HepG2 (cell line): ENCODE measurements at regions not wholly inside any gene's neighbourhood (a gene's known extent, or its start where the extent isn't known, plus 50 kb on each side); places are given as distances from the start of the nearest gene placed in this dataset.

Experiments used
- ATAC-seq: fragments of 200-7000 bp; cut with Tn5 transposase; 3 replicates; pipeline ENCODE4 v1.9.1; 2020; ENCODE audit warnings: mild to moderate bottlenecking, moderate library complexity
- BruUV-seq: library from RNA; stranded (reverse); fragments of 400-500 nt; replicated peaks from 2 replicates; lab custom pipeline; 2021; lab: Mats Ljungman, UMichigan
- CTCF ChIA-PET: fragments of 300-600 bp; formaldehyde crosslinking; extraction: SDS; loops from one replicate; lab custom pipeline; 2021; ENCODE audit warnings: low total read pairs, inconsistent platforms, low intra/inter-chr PET ratio; lab: Yijun Ruan, JAX
- POLR2A ChIA-PET: fragments of 350-600 bp; sonication (Branson Sonifier 250); formaldehyde crosslinking; loops from one replicate; lab custom pipeline; 2020; ENCODE audit warnings: antibody characterized with exemption, inconsistent platforms; lab: Yijun Ruan, JAX
- DNase-seq: peaks from one replicate; pipeline ENCODE4 v3.0.0-alpha.2; 2015; ENCODE audit warnings: low spot score
- FAIRE-seq: peaks from 3 replicates; lab custom pipeline; 2011; peaks lifted over from hg19 to GRCh38; lab: Jason Lieb, UNC
- H2AFZ ChIP-seq: one replicate; pipeline ENCODE4 v1.6.1; 2011; ENCODE audit warnings: low read length, inconsistent platforms
- H3K27ac ChIP-seq: fragments of 300-600 bp; 3 replicates; pipeline ENCODE4 v1.8.0; 2011; ENCODE audit warnings: mixed run types, mild to moderate bottlenecking, mixed read lengths, low read length, inconsistent platforms; ENCODE audit not compliant: insufficient read depth; ENCODE audit errors: extremely low read length
- H3K27me3 ChIP-seq, 2 experiments: fragments of 200-600 bp in 1 of 2; 2 replicates in 1 of 2; 3 replicates in 1 of 2; pipeline versions ENCODE4 v1.6.0 to v1.8.0; 2011; ENCODE audit warnings: low read length in 2 of 2, mild to moderate bottlenecking in 2 of 2, moderate library complexity in 2 of 2, inconsistent platforms in 1 of 2; ENCODE audit not compliant: insufficient read depth in 2 of 2, control insufficient read depth in 1 of 2
- H3K36me3 ChIP-seq, 2 experiments: fragments of 200-600 bp in 1 of 2; replicated peaks in 1 of 2; 2 replicates in 1 of 2; 3 replicates in 1 of 2; pipeline versions ENCODE4 v1.5.1 to v1.8.0; 2011; ENCODE audit warnings: low read length in 2 of 2, inconsistent platforms in 1 of 2; ENCODE audit not compliant: insufficient read depth in 2 of 2, control insufficient read depth in 1 of 2
- H3K4me1 ChIP-seq: 2 replicates; pipeline ENCODE4 v1.5.1; 2012; ENCODE audit warnings: low read length, inconsistent platforms; ENCODE audit not compliant: insufficient read depth
- H3K4me2 ChIP-seq: 2 replicates; pipeline ENCODE4 v1.6.0; 2011; ENCODE audit warnings: low read depth, low read length, inconsistent platforms
- H3K4me3 ChIP-seq, 3 experiments: fragments of 200-600 bp in 1 of 3; sonication (generic), shearing (Covaris generic) in 1 of 3; replicated peaks in 1 of 3; 2 replicates each; pipeline ENCODE4 v1.5.1; 2011 to 2016; ENCODE audit warnings: low read length in 3 of 3, inconsistent platforms in 2 of 3, low read depth in 2 of 3, mild to moderate bottlenecking in 2 of 3, control low read depth in 1 of 3, mixed read lengths in 1 of 3; ENCODE audit not compliant: insufficient read depth in 1 of 3
- H3K79me2 ChIP-seq: one replicate; pipeline ENCODE4 v1.6.1; 2011; ENCODE audit warnings: low read length, inconsistent platforms; ENCODE audit not compliant: insufficient read depth
- H3K9ac ChIP-seq: 2 replicates; pipeline ENCODE4 v1.6.0; 2011; ENCODE audit warnings: mild to moderate bottlenecking, low read depth, low read length, inconsistent platforms; ENCODE audit not compliant: insufficient read depth
- H3K9me3 ChIP-seq: 2 replicates; pipeline ENCODE4 v1.5.1; 2012; ENCODE audit warnings: mild to moderate bottlenecking, low read length
- H4K20me1 ChIP-seq: 2 replicates; pipeline ENCODE4 v1.6.0; 2011; ENCODE audit warnings: inconsistent platforms, mild to moderate bottlenecking, low read length, moderate library complexity; ENCODE audit not compliant: insufficient read depth
- BRF2 ChIP-seq: sonication (generic); formaldehyde crosslinking; IDR thresholded peaks from 2 replicates; pipeline ENCODE4 v1.8.1; 2022; ENCODE audit warnings: mild to moderate bottlenecking, missing genetic modification reagents
- FOXA3 ChIP-seq: IDR thresholded peaks from 2 replicates; pipeline ENCODE4 v1.6.1; 2016; ENCODE audit warnings: missing genetic modification reagents, missing compliant biosample characterization
- GMEB1 ChIP-seq: sonication (generic); formaldehyde crosslinking; IDR thresholded peaks from 2 replicates; pipeline ENCODE4 v1.5.1; 2020; ENCODE audit warnings: missing genetic modification reagents, mild to moderate bottlenecking, borderline replicate concordance
- KDM1A ChIP-seq: IDR thresholded peaks from 2 replicates; pipeline ENCODE4 v1.6.1; 2016; ENCODE audit warnings: missing compliant biosample characterization
- NFIC ChIP-seq: IDR thresholded peaks from 2 replicates; pipeline ENCODE4 v1.6.1; 2012; ENCODE audit warnings: mild to moderate bottlenecking, low read length, inconsistent platforms
- SNAPC2 ChIP-seq: sonication (generic); formaldehyde crosslinking; IDR thresholded peaks from 2 replicates; pipeline ENCODE4 v1.8.1; 2022; ENCODE audit warnings: mild to moderate bottlenecking, missing genetic modification reagents
- YY1 ChIP-seq: IDR thresholded peaks from 2 replicates; pipeline ENCODE4 v1.6.1; 2011; ENCODE audit warnings: low read length, low read depth, moderate library complexity, mild to moderate bottlenecking; ENCODE audit not compliant: insufficient read depth, insufficient replicate concordance
- ZC3H4 ChIP-seq: sonication (generic); formaldehyde crosslinking; IDR thresholded peaks from 2 replicates; pipeline ENCODE4 v1.4.0; 2020; ENCODE audit warnings: missing genetic modification reagents, borderline replicate concordance
- ZNF232 ChIP-seq: sonication (generic); formaldehyde crosslinking; IDR thresholded peaks from 2 replicates; pipeline ENCODE4 v1.4.0; 2020; ENCODE audit warnings: missing genetic modification reagents, borderline replicate concordance
- WGBS: methylation state at CpG from one replicate; pipeline ENCODE4 v1.1.6; 2017; ENCODE audit warnings: low lambda C conversion rate; 5-methylcytosine and 5-hydroxymethylcytosine counted together
- in situ Hi-C: cut with HindIII; loops from 2 replicates; pipeline ENCODE4 v1.10.0; 2017; ENCODE audit warnings: low pct_unique_long_range_greater_than_20kb; ENCODE audit not compliant: extremely low pct_ligation_motif_present
- intact Hi-C: fragments of 100-400 bp; cut with micrococcal nuclease; formaldehyde crosslinking; loops from one replicate; pipeline ENCODE4 v1.10.0; 2022; ENCODE audit not compliant: unreplicated experiment

- H3K27ac ChIP-seq: no peak overlapping the region
- TF ChIP-seq ZC3H4 (CRISPR knock-in tag) (no peak), KDM1A (no peak), FOXA3 (CRISPR knock-in tag) (no peak), YY1 (no peak), SNAPC2 (CRISPR knock-in tag) (no peak), ZNF232 (CRISPR knock-in tag) (no peak), NFIC (no peak), BRF2 (CRISPR knock-in tag) (no peak), GMEB1 (CRISPR knock-in tag) (no peak)
- TF ChIP-seq, all 625 proteins: peak for 0
- Histone ChIP-seq H3K9me3 (no peaks in the 10 kb centered on the region), H3K4me2 (no peak overlapping the region), H3K4me1 (no peaks in the 10 kb centered on the region), H4K20me1 (no peaks in the 10 kb centered on the region), H3K27me3 (peaks cover 2 to 6% of the 10 kb centered on the region in 2 experiments; a peak in 2 of 5 replicates), H3K79me2 (no peaks in the 10 kb centered on the region), H2AFZ (no peak overlapping the region), H3K36me3 (no peaks in the 10 kb centered on the region), H3K9ac (no peak overlapping the region), H3K4me3 (no peak overlapping the region)
- no TSS peak for BruUV-seq
- intact Hi-C loops: no loop called here
- CTCF ChIA-PET: no interaction called here
- no peak for ATAC-seq
- WGBS: 0% methylated on average over 3 of the region's 3 CpGs
- in situ Hi-C loops: no loop called here
- POLR2A ChIA-PET: no interaction called here
- no peak for DNase-seq
- FAIRE-seq: no peak
Observed at GRCh38 chr9:120091206-120091605, 488.8 kb downstream of the CDK5RAP2 start.
